ENCODE measurements at regions not wholly inside any gene's neighbourhood (a gene's known extent, or its start where the extent isn't known, plus 50 kb on each side); places are given as distances from the start of the nearest gene placed in this dataset.

GRCh38 chr4:160316036-160316435, 1213.2 kb downstream of the RAPGEF2 start:
- TF ChIP-seq CTCF (IDR thresholded peaks at IDR 0.05; ENCODE audit: insufficient read depth, low read length) = no peak
- DNase-seq (ENCODE audit: low read depth) = no peak
- no peak overlapping the region for H3K4me3 ChIP-seq (ENCODE audit: low read depth, low read length)

- DNase-seq (ENCODE audit: low read depth) = no peak
- H3K4me3 ChIP-seq (ENCODE audit: low read depth, low read length) = no peak overlapping the region
- no peak for TF ChIP-seq CTCF (IDR thresholded peaks at IDR 0.05; ENCODE audit: insufficient read depth, low read length)
Measured at GRCh38 chr4:160318567-160319220, 1215.8 kb downstream of the RAPGEF2 start.

GRCh38 chr4:160319221-160319867, 1216.5 kb downstream of the RAPGEF2 start:
- no peak overlapping the region for H3K4me3 ChIP-seq (ENCODE audit: low read depth, low read length)
- no peak for TF ChIP-seq CTCF (IDR thresholded peaks at IDR 0.05; ENCODE audit: insufficient read depth, low read length)
- DNase-seq (ENCODE audit: low read depth) = no peak

GRCh38 chr4:160319868-160320260, 1217.0 kb downstream of the RAPGEF2 start:
- DNase-seq (ENCODE audit: low read depth) = no peak
- no peak for TF ChIP-seq CTCF (IDR thresholded peaks at IDR 0.05; ENCODE audit: insufficient read depth, low read length)
- H3K4me3 ChIP-seq (ENCODE audit: low read depth, low read length) = no peak overlapping the region

- TF ChIP-seq CTCF (IDR thresholded peaks at IDR 0.05; ENCODE audit: insufficient read depth, low read length) = no peak
- H3K4me3 ChIP-seq (ENCODE audit: low read depth, low read length) = no peak overlapping the region
- DNase-seq (ENCODE audit: low read depth) = no peak
Measured at GRCh38 chr4:160326110-160326509, 1223.2 kb downstream of the RAPGEF2 start.

GRCh38 chr4:160347197-160347596, 1244.3 kb downstream of the RAPGEF2 start:
- TF ChIP-seq CTCF (IDR thresholded peaks at IDR 0.05; ENCODE audit: insufficient read depth, low read length) = no peak
- no peak for DNase-seq (ENCODE audit: low read depth)
- no peak overlapping the region for H3K4me3 ChIP-seq (ENCODE audit: low read depth, low read length)

All from fibroblast of the aortic adventitia (primary cell).